Osteocyte (in vitro differentiated cells): ENCODE measurements at regions not wholly inside any gene's neighbourhood (a gene's known extent, or its start where the extent isn't known, plus 50 kb on each side); places are given as distances from the start of the nearest gene placed in this dataset.

Experiments
- DNase-seq: peaks from one replicate; pipeline ENCODE4 v3.0.0; 2021; ENCODE audit warnings: mixed read lengths; ENCODE audit not compliant: unreplicated experiment; ENCODE audit errors: extremely low spot score
- H3K27ac Mint-ChIP-seq: one replicate; pipeline ENCODE4 v1.8.0; 2021; ENCODE audit warnings: mild to moderate bottlenecking, mixed read lengths; ENCODE audit not compliant: unreplicated experiment
- H3K27me3 Mint-ChIP-seq: one replicate; pipeline ENCODE4 v1.8.0; 2021; ENCODE audit warnings: mixed read lengths; ENCODE audit not compliant: unreplicated experiment
- H3K36me3 Mint-ChIP-seq: one replicate; pipeline ENCODE4 v1.8.0; 2021; ENCODE audit warnings: mixed read lengths; ENCODE audit not compliant: unreplicated experiment
- H3K4me1 Mint-ChIP-seq: one replicate; pipeline ENCODE4 v1.8.0; 2021; ENCODE audit warnings: mixed read lengths; ENCODE audit not compliant: unreplicated experiment
- H3K4me3 Mint-ChIP-seq: one replicate; pipeline ENCODE4 v1.8.0; 2021; ENCODE audit warnings: mild to moderate bottlenecking, moderate library complexity, mixed read lengths; ENCODE audit not compliant: unreplicated experiment
- H3K9me3 Mint-ChIP-seq: one replicate; pipeline ENCODE4 v1.8.0; 2021; ENCODE audit warnings: mixed read lengths; ENCODE audit not compliant: unreplicated experiment
- TF ChIP-seq, protein P1 (sequence below): fragments of 200-600 bp; sonication (generic); IDR thresholded peaks from 2 replicates; pipeline ENCODE4 v1.5.0; 2021; ENCODE audit warnings: antibody characterized with exemption, mild to moderate bottlenecking, moderate library complexity

- TF ChIP-seq, protein P1, sequence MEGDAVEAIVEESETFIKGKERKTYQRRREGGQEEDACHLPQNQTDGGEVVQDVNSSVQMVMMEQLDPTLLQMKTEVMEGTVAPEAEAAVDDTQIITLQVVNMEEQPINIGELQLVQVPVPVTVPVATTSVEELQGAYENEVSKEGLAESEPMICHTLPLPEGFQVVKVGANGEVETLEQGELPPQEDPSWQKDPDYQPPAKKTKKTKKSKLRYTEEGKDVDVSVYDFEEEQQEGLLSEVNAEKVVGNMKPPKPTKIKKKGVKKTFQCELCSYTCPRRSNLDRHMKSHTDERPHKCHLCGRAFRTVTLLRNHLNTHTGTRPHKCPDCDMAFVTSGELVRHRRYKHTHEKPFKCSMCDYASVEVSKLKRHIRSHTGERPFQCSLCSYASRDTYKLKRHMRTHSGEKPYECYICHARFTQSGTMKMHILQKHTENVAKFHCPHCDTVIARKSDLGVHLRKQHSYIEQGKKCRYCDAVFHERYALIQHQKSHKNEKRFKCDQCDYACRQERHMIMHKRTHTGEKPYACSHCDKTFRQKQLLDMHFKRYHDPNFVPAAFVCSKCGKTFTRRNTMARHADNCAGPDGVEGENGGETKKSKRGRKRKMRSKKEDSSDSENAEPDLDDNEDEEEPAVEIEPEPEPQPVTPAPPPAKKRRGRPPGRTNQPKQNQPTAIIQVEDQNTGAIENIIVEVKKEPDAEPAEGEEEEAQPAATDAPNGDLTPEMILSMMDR = no peak
- no peaks in the 10 kb centered on the region for H3K36me3 Mint-ChIP-seq
- no peak overlapping the region for H3K4me3 Mint-ChIP-seq
- no peak for DNase-seq
- no peaks in the 10 kb centered on the region for H3K27me3 Mint-ChIP-seq
- no peaks in the 10 kb centered on the region for H3K9me3 Mint-ChIP-seq
- peaks cover 50% of the 10 kb centered on the region for H3K4me1 Mint-ChIP-seq
- no peak overlapping the region for H3K27ac Mint-ChIP-seq
Observed at GRCh38 chr4:123891881-123892280, 495.3 kb downstream of the SPRY1 start.

DNA sequence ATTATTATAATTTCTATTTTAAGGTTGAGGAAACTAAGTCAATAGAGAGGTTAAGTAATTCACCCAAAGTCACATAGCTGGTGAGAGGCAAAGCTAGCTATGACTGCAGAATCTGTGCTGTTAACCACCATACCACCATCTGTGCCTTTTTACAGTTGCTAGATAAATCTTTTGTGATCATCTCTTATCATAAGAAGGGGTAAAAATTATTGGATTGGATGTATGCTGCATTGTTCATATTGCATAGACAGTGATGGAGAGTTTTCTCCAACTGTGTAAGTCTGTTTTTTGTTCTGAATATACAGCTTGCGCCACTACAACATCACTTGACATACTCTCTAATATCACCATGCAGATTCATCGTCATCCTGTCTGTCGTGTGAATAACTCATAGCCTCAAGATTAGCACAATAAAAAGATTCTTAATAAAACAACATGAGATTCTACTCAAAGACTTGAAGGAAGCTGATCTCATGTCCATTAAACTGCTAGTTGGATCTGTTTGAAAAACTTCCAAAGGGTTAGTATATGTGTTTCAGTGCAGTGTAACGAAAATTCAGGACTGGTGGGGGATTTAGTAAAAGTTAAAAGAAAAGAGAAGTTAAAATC is 495.9 kb downstream of the SPRY1 start:
- Mint-ChIP-seq H3K4me1 (peaks cover 54% of the 10 kb centered on the region), H3K9me3 (peaks cover 4% of the 10 kb centered on the region), H3K27ac (no peak overlapping the region), H3K4me3 (no peak overlapping the region), H3K27me3 (no peaks in the 10 kb centered on the region), H3K36me3 (no peaks in the 10 kb centered on the region)
- TF ChIP-seq, protein P1 = no peak
- DNase-seq = no peak

DNA sequence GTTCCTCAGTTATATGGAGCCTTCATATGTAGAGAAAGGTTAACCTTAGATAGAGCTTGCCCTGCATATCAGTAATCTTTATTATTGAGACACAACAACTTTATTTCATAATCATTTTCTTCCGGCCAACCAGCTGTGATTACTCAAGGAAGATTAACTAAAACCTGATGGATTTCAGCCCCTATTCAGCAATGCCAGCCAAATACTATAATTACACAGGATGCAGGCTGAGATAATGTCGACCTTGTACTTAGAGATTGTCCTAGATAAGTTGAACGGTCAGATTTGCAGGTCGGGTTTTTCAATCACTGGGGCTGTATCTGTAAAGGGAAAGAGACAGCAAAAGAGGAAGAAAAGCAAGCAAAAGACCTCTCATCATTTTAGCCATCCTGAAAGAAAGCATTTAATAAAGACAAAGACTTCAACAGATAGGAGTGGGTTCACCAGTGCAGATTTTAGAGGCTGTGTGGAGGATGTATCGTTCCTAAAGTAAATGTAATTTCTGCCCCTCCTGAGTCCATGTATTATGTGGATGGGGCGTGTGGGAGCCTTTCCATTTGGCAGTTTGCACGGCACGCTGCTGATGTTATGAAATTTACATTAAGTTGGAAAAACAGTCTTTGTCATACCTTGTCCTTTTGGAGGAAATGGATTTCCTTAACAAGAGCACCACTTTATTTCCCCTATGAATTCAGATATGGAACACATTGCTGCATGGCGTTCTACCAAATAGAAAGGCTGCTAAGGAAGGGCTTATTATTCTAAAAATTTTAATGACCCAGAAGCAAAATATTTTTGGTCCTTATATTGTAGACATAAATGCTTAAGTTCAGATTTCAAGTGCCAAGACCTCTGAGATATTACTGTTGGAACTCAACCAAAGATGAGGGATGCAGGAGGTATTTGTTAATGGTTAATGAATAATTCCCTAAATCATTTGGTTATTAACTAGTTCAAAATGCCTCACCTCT is 496.7 kb downstream of the SPRY1 start:
- DNase-seq = no peak
- TF ChIP-seq, protein P1 = no peak
- Mint-ChIP-seq H3K4me3 (no peak overlapping the region), H3K4me1 (peaks cover 54% of the 10 kb centered on the region), H3K36me3 (no peaks in the 10 kb centered on the region), H3K27me3 (no peaks in the 10 kb centered on the region), H3K27ac (peak overlapping the region; percentile 2), H3K9me3 (peaks cover 4% of the 10 kb centered on the region)

DNA sequence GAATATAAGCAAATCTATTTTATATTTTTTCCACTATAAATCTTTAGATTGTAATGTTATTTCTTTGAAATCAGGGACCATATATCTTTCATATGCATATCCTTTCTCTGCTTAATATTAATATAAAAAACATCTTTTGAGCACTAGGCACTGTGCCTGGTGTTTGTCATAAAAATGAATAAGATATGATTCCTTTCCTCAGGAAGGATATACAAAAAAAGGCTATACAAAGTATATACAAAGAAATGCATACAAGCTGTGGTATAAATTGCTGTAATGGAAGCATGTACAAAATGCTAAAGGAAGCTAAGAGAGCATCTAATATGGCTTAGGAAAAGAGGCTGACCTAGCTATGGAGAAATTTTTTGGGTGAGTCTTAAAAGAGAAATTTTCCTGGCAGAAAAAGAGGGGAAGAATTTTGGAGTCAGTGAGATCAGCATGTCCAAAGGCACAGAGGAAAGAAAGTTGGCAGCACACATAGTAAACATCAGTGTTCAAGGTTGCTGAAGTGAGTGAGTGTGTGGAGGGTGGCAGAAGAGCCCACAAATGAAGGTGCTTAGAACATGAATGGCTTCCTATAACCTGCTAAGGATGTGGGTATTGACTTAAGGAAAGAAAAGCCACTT is 500.0 kb downstream of the SPRY1 start:
- peaks cover 44% of the 10 kb centered on the region for H3K4me1 Mint-ChIP-seq
- no peaks in the 10 kb centered on the region for H3K36me3 Mint-ChIP-seq
- peaks cover 4% of the 10 kb centered on the region for H3K9me3 Mint-ChIP-seq
- DNase-seq = no peak
- no peak overlapping the region for H3K27ac Mint-ChIP-seq
- H3K4me3 Mint-ChIP-seq = no peak overlapping the region
- TF ChIP-seq, protein P1 = no peak
- H3K27me3 Mint-ChIP-seq = no peaks in the 10 kb centered on the region
